ENCODE measurements at regions not wholly inside any gene's neighbourhood (a gene's known extent, or its start where the extent isn't known, plus 50 kb on each side); places are given as distances from the start of the nearest gene placed in this dataset. TPM values are rescaled to one million over a fixed set of nuclear protein-coding genes. Genes with fewer than 3 reads are reported as not detected.

GRCh38 chr10:34868589-34868988, 53.5 kb upstream of the PARD3 start:
- DNase-seq (ENCODE audit: low spot score) = no peak

GRCh38 chr10:34866848-34867247, 51.8 kb upstream of the PARD3 start:
- Histone ChIP-seq H3K4me3 (ENCODE audit: low read depth in 1 of 3, low read length in 3 of 3) (no peak overlapping the region), H3K9me3 (ENCODE audit: control insufficient read depth in 4 of 4, low read length in 3 of 4) (no peaks in the 10 kb centered on the region), H3K4me1 (ENCODE audit: control insufficient read depth in 4 of 4, insufficient read depth in 4 of 4, low read length in 3 of 4) (no peaks in the 10 kb centered on the region), H3K27ac (ENCODE audit: low read depth in 1 of 2, low read length in 2 of 2) (no peak overlapping the region), H3K36me3 (ENCODE audit: control insufficient read depth in 4 of 4, insufficient read depth in 3 of 4, low read depth in 1 of 4, low read length in 3 of 4) (no peaks in the 10 kb centered on the region), H3K27me3 (ENCODE audit: control insufficient read depth in 4 of 4, insufficient read depth in 4 of 4, low read length in 3 of 4) (no peaks in the 10 kb centered on the region), H3K9ac (ENCODE audit: low read depth in 1 of 2, low read length in 2 of 2) (no peak overlapping the region)
- TF ChIP-seq YY1 (IDR thresholded peaks at IDR 0.05) (no peak), GABPA (IDR thresholded peaks at IDR 0.05 in 1 of 2, conservative IDR thresholded peaks at IDR 0.05 in 1 of 2) (no peak), HNF4G (IDR thresholded peaks at IDR 0.05) (no peak)
- no peak for DNase-seq (ENCODE audit: low spot score)
- WGBS = 68% methylated on average over 3 of the region's 3 CpGs

More at GRCh38 chr10:34868589-34868988, 53.5 kb upstream of the PARD3 start:
- Histone ChIP-seq H3K27me3 (ENCODE audit: control insufficient read depth in 4 of 4, insufficient read depth in 4 of 4, low read length in 3 of 4) (no peaks in the 10 kb centered on the region), H3K27ac (ENCODE audit: low read depth in 1 of 2, low read length in 2 of 2) (no peak overlapping the region), H3K9ac (ENCODE audit: low read depth in 1 of 2, low read length in 2 of 2) (no peak overlapping the region), H3K4me1 (ENCODE audit: control insufficient read depth in 4 of 4, insufficient read depth in 4 of 4, low read length in 3 of 4) (no peaks in the 10 kb centered on the region), H3K4me3 (ENCODE audit: low read depth in 1 of 3, low read length in 3 of 3) (no peak overlapping the region), H3K36me3 (ENCODE audit: control insufficient read depth in 4 of 4, insufficient read depth in 3 of 4, low read depth in 1 of 4, low read length in 3 of 4) (no peaks in the 10 kb centered on the region), H3K9me3 (ENCODE audit: control insufficient read depth in 4 of 4, low read length in 3 of 4) (no peaks in the 10 kb centered on the region)
- WGBS = 88% methylated on average over 6 of the region's 6 CpGs
- TF ChIP-seq FOXA2 (IDR thresholded peaks at IDR 0.05) (no peak), FOXA1 (IDR thresholded peaks at IDR 0.05) (no peak), GABPA (IDR thresholded peaks at IDR 0.05 in 1 of 2, conservative IDR thresholded peaks at IDR 0.05 in 1 of 2) (no peak), YY1 (IDR thresholded peaks at IDR 0.05) (no peak), RXRA (IDR thresholded peaks at IDR 0.05) (no peak), SP1 (IDR thresholded peaks at IDR 0.05) (no peak), TAF1 (conservative IDR thresholded peaks at IDR 0.05) (no peak), CTCF (IDR thresholded peaks at IDR 0.05; ENCODE audit: low read depth, low read length, missing input control) (no peak), RAD21 (IDR thresholded peaks at IDR 0.05) (no peak), EGR1 (IDR thresholded peaks at IDR 0.05; ENCODE audit: low read depth in 2 of 2) (no peak), JUND (IDR thresholded peaks at IDR 0.05) (no peak), ATF3 (IDR thresholded peaks at IDR 0.05) (no peak)

Small RNAs in the stretch of these regions (small RNA-seq; reads per million reads assigned to genes)
- gene RNU6-193P (not detected), gene RNU6-847P (not detected), gene SS18L2P1 (not detected)
